KMS-11 (cell line): ENCODE measurements at regions not wholly inside any gene's neighbourhood (a gene's known extent, or its start where the extent isn't known, plus 50 kb on each side); places are given as distances from the start of the nearest gene placed in this dataset.
"Not testable (repeated sequence)": the region's sequence is repeated elsewhere in the genome, so short reads cannot be mapped to it uniquely, and the experiment has no call there.

Source experiments
- H2AFZ ChIP-seq: fragments of 200-600 bp; sonication (generic); 2 replicates; pipeline ENCODE4 v1.6.1; 2016; ENCODE audit warnings: antibody characterized with exemption, mixed run types, low read depth
- H3K27ac ChIP-seq: fragments of 200-600 bp; sonication (generic); 2 replicates; pipeline ENCODE4 v1.6.1; 2016; ENCODE audit warnings: mild to moderate bottlenecking, mixed run types
- H3K27me3 ChIP-seq: fragments of 200-600 bp; sonication (generic); 2 replicates; pipeline ENCODE4 v1.6.1; 2017; ENCODE audit warnings: mild to moderate bottlenecking, low read depth, mixed run types, moderate library complexity; ENCODE audit not compliant: insufficient read depth
- H3K36me3 ChIP-seq: fragments of 200-600 bp; sonication (generic); 2 replicates; pipeline ENCODE4 v1.6.1; 2017; ENCODE audit warnings: mild to moderate bottlenecking, mixed run types; ENCODE audit not compliant: insufficient read depth
- H3K4me1 ChIP-seq: fragments of 200-600 bp; sonication (generic); 2 replicates; pipeline ENCODE4 v1.6.1; 2016; ENCODE audit warnings: mild to moderate bottlenecking, low read depth, mixed run types; ENCODE audit not compliant: poor library complexity, severe bottlenecking
- H3K4me2 ChIP-seq: fragments of 200-600 bp; sonication (generic); 2 replicates; pipeline ENCODE4 v1.7.0; 2016; ENCODE audit warnings: mild to moderate bottlenecking, mixed run types
- H3K4me3 ChIP-seq: fragments of 200-600 bp; sonication (generic); IDR thresholded peaks from 2 replicates; pipeline ENCODE4 v1.6.1; 2017; ENCODE audit warnings: low read depth, low read length, mixed read lengths; ENCODE audit not compliant: insufficient read depth
- H3K79me2 ChIP-seq: fragments of 200-600 bp; sonication (generic); 2 replicates; pipeline ENCODE4 v1.6.1; 2016; ENCODE audit warnings: low read depth, mixed run types; ENCODE audit not compliant: insufficient read depth
- H3K9ac ChIP-seq: fragments of 200-600 bp; sonication (generic); 2 replicates; pipeline ENCODE4 v1.6.1; 2016; ENCODE audit warnings: mild to moderate bottlenecking, mixed run types
- H4K20me1 ChIP-seq: fragments of 200-600 bp; sonication (generic); 2 replicates; pipeline ENCODE4 v1.6.1; 2016; ENCODE audit warnings: mild to moderate bottlenecking, mixed run types; ENCODE audit not compliant: insufficient read depth
- TF ChIP-seq, protein P1 (sequence below): fragments of 200-600 bp; sonication (generic); conservative IDR thresholded peaks from 2 replicates; pipeline ENCODE4 v1.6.1; 2017; ENCODE audit warnings: low read depth, mild to moderate bottlenecking, antibody characterized with exemption, low read length, moderate library complexity, mixed read lengths

DNA sequence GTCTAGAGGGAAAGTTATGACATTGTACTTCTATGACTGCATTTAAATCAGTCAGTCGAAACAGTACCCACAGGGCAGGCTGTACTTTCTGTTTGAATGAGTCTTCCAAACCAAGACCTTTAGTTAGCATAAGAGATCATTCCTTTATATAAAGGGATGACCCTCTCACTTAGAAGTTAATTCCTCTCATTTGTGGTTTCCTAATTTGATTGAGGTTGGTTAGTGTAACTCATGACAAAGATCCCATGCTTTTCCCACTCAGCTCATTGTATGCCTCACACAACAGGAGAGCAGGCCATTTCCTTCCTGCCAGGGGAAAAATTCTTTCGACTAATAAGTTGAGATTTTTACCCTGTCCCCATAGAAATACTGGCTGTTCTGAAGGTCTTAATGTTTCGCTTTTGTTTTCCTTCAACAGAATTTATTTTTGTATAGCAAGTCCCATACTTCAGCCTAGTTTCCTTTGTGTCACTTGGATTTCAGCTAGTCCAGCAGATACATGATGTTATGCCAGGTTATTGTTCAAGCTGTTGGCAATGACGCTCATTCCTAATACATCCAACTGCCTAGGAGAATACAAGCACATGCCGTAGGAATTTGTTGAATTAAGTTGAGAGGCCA lies 500.7 kb downstream of the SPATA31D1 start:
- no peaks in the 10 kb centered on the region for H3K27me3 ChIP-seq
- H3K27ac ChIP-seq = peak overlapping the region; percentile 8; the same call in 1 of the 2 replicates
- H3K36me3 ChIP-seq = no peaks in the 10 kb centered on the region
- peak overlapping the region; percentile 29 for H3K4me2 ChIP-seq
- no peak overlapping the region for H2AFZ ChIP-seq
- no peak overlapping the region for H3K4me3 ChIP-seq
- H3K79me2 ChIP-seq = no peaks in the 10 kb centered on the region
- TF ChIP-seq, protein P1, sequence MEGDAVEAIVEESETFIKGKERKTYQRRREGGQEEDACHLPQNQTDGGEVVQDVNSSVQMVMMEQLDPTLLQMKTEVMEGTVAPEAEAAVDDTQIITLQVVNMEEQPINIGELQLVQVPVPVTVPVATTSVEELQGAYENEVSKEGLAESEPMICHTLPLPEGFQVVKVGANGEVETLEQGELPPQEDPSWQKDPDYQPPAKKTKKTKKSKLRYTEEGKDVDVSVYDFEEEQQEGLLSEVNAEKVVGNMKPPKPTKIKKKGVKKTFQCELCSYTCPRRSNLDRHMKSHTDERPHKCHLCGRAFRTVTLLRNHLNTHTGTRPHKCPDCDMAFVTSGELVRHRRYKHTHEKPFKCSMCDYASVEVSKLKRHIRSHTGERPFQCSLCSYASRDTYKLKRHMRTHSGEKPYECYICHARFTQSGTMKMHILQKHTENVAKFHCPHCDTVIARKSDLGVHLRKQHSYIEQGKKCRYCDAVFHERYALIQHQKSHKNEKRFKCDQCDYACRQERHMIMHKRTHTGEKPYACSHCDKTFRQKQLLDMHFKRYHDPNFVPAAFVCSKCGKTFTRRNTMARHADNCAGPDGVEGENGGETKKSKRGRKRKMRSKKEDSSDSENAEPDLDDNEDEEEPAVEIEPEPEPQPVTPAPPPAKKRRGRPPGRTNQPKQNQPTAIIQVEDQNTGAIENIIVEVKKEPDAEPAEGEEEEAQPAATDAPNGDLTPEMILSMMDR = no peak
- H4K20me1 ChIP-seq = no peaks in the 10 kb centered on the region
- H3K4me1 ChIP-seq = peaks cover 44% of the 10 kb centered on the region
- no peak overlapping the region for H3K9ac ChIP-seq

DNA sequence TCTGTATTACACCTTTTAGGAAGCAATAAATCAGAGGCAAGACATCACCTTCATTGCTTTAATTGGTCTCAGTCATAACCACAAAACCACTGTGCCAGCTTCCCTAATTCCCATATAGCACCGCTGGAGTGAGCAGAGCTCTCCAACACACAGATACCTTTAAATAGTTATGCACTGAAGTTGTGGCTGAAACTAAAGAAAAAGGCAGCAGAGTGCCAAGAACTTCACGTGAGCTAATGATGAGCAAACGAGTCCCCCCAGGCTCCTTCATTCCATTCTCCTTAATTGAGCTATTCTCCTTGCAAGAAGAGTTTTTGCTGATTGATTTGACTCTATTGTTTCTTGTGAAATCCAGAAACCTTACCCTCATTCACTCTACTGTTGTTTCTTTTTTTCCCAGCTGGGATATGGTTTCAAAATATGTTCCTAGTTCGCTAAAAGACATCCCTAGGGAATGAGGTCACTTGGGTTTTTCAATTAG lies 501.5 kb downstream of the SPATA31D1 start:
- Histone ChIP-seq H3K27ac (no peak overlapping the region), H4K20me1 (no peaks in the 10 kb centered on the region), H3K4me2 (peak overlapping the region; percentile 29; the same call in 1 of the 2 replicates), H3K27me3 (no peaks in the 10 kb centered on the region), H2AFZ (no peak overlapping the region), H3K4me1 (peaks cover 49% of the 10 kb centered on the region), H3K9ac (no peak overlapping the region), H3K79me2 (no peaks in the 10 kb centered on the region), H3K36me3 (no peaks in the 10 kb centered on the region), H3K4me3 (no peak overlapping the region)
- TF ChIP-seq, protein P1 = no peak

DNA sequence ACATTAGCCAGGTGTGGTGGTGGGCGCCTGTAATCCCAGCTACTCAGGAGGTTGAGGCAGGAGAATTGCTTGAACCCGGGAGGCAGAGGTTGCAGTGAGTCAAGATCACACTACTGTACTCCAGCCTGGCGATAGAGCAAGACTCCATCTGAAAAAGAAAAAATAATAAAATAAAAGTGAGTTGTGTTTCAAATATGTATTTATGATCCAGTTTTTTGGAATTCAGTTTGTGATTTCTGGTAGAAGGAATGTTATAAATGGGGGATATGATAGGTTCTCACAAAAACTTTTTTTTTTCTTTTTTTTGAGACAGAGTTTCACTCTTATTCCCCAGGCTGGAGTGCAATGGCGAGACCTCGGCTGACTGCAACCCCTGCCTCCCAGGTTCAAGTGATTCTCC lies 502.2 kb downstream of the SPATA31D1 start:
- H3K4me1 ChIP-seq = peaks cover 57% of the 10 kb centered on the region
- H3K79me2 ChIP-seq, H3K27me3 ChIP-seq, H3K4me2 ChIP-seq, H3K36me3 ChIP-seq, H4K20me1 ChIP-seq, H3K9ac ChIP-seq, H2AFZ ChIP-seq, H3K4me3 ChIP-seq, H3K27ac ChIP-seq: not testable (repeated sequence)

DNA sequence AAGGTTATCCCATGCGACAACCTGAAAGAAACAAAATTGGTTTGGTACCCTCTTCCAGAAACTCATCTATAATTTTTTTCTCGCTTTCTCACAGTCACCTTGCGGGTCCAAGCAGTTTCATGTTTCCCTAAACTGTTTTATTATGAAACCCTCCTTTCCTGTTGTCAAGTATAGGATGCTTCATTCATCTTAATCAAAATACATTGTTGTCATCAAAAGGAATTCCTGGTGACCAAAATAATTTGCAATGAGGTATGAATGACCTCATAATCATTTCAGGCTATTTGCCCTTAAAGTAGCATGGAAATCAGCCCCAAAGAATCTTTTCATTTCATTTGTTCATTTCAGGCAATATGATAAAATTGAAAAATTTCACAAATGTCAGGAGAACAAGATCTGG lies 503.0 kb downstream of the SPATA31D1 start:
- Histone ChIP-seq H3K27ac (no peak overlapping the region), H3K79me2 (no peaks in the 10 kb centered on the region), H3K4me1 (peaks cover 64% of the 10 kb centered on the region), H3K4me2 (no peak overlapping the region), H3K4me3 (no peak overlapping the region), H3K36me3 (no peaks in the 10 kb centered on the region), H2AFZ (no peak overlapping the region), H4K20me1 (no peaks in the 10 kb centered on the region), H3K9ac (no peak overlapping the region), H3K27me3 (no peaks in the 10 kb centered on the region)
- TF ChIP-seq, protein P1 = no peak

DNA sequence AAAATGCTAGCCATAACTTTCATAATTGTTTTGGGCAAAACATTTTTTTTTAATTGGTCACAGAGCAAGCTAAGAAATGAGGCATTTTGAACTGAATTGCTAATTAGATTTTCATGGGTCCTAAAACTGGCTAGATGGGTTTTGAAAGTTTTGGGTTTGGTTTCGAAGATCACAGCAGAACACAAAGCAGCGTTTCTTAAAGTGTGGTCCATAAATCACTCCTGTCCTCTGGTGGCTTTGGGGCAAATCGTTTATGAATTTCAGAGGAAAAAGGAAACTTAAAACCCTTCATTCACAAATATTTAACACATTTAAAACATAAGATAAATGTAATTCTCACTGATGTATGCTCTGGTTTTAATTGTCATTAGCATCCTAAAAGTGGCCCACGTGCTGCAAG lies 503.7 kb downstream of the SPATA31D1 start:
- H3K4me3 ChIP-seq = no peak overlapping the region
- peaks cover 67% of the 10 kb centered on the region for H3K4me1 ChIP-seq
- no peak overlapping the region for H2AFZ ChIP-seq
- no peaks in the 10 kb centered on the region for H3K79me2 ChIP-seq
- H4K20me1 ChIP-seq = no peaks in the 10 kb centered on the region
- H3K36me3 ChIP-seq = no peaks in the 10 kb centered on the region
- no peak overlapping the region for H3K9ac ChIP-seq
- TF ChIP-seq, protein P1 = no peak
- no peaks in the 10 kb centered on the region for H3K27me3 ChIP-seq
- no peak overlapping the region for H3K4me2 ChIP-seq
- H3K27ac ChIP-seq = no peak overlapping the region
